Keratinocyte (primary cell): ENCODE measurements at regions not wholly inside any gene's neighbourhood (a gene's known extent, or its start where the extent isn't known, plus 50 kb on each side); places are given as distances from the start of the nearest gene placed in this dataset.

Source experiments
- EZH2 ChIP-seq: IDR thresholded peaks from one replicate; pipeline ENCODE4 v1.6.1; 2012; ENCODE audit warnings: inconsistent platforms, mild to moderate bottlenecking, low read length, moderate library complexity
- TF ChIP-seq, protein P1 (sequence below), 3 experiments: IDR thresholded peaks in 1 of 3; conservative IDR thresholded peaks in 1 of 3; optimal IDR thresholded peaks in 1 of 3; 2 replicates in 2 of 3; 3 replicates in 1 of 3; pipeline versions ENCODE3 to v1.5.1; 2011; ENCODE audit warnings: low read length in 3 of 3, mild to moderate bottlenecking in 3 of 3, moderate library complexity in 2 of 3, control low read depth in 1 of 3, inconsistent platforms in 1 of 3; ENCODE audit not compliant: insufficient read depth in 2 of 3; ENCODE audit errors: extremely low read depth in 1 of 3

DNA sequence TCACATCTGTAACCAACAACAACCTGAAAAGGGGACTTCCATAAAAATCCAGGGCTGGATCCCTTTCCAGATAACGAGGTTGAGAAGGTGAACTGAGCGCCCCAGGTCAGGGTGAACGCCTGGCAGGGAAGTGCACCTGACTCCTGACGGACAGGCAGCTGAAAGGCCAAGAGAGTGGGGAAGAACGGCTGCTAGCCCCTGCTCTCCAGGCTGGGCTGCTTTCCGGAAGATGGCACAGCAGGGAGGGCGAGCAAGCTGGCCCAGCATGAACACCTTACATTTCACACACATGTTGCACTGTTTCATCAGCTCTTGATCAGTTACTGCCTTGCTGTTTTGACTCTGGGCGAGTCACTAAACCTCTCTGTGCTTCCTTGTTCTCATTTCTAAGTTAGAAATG lies 127.2 kb upstream of the IQSEC1 start:
- TF ChIP-seq, protein P1, sequence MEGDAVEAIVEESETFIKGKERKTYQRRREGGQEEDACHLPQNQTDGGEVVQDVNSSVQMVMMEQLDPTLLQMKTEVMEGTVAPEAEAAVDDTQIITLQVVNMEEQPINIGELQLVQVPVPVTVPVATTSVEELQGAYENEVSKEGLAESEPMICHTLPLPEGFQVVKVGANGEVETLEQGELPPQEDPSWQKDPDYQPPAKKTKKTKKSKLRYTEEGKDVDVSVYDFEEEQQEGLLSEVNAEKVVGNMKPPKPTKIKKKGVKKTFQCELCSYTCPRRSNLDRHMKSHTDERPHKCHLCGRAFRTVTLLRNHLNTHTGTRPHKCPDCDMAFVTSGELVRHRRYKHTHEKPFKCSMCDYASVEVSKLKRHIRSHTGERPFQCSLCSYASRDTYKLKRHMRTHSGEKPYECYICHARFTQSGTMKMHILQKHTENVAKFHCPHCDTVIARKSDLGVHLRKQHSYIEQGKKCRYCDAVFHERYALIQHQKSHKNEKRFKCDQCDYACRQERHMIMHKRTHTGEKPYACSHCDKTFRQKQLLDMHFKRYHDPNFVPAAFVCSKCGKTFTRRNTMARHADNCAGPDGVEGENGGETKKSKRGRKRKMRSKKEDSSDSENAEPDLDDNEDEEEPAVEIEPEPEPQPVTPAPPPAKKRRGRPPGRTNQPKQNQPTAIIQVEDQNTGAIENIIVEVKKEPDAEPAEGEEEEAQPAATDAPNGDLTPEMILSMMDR (optimal IDR thresholded peaks at IDR 0.05 in 1 of 3, IDR thresholded peaks at IDR 0.05 in 1 of 3, conservative IDR thresholded peaks at IDR 0.05 in 1 of 3; ENCODE audit: extremely low read depth in 1 of 3, insufficient read depth in 2 of 3, low read length in 3 of 3), result no peak
- no peak for TF ChIP-seq EZH2
